Stimulated activated CD4-positive, alpha-beta T cell treated with anti-CD3 and anti-CD28 coated beads, Interleukin-15, amount 100 ng/mL, for 1 hour (primary cell): ENCODE measurements at regions not wholly inside any gene's neighbourhood (a gene's known extent, or its start where the extent isn't known, plus 50 kb on each side); places are given as distances from the start of the nearest gene placed in this dataset.

Source experiments
- DNase-seq, 2 donors: peaks; one replicate each; pipeline ENCODE4 v3.0.0-alpha.2; 2020; ENCODE audit warnings: low read depth in 1 of 2, low spot score in 1 of 2

DNA sequence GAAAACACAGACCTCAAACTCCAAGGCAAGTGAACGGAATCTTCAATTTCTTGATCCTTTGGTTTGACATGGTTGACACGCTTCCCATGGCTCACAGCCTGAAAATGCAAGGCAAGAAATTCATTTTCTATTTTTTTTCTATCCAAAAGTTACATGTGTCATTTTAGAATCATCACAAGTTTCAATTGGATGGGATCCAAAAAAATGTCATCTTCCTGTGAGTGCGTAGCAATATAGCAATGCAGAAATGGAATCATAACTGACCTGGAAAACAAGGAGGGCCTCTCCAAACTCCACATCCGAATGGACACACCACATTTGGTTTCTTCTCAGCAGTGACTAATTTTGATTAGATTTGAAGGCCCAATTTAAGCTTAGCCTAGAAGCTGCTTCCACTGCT lies 175.8 kb upstream of the ATP11B start:
- DNase-seq, result no peak

DNA sequence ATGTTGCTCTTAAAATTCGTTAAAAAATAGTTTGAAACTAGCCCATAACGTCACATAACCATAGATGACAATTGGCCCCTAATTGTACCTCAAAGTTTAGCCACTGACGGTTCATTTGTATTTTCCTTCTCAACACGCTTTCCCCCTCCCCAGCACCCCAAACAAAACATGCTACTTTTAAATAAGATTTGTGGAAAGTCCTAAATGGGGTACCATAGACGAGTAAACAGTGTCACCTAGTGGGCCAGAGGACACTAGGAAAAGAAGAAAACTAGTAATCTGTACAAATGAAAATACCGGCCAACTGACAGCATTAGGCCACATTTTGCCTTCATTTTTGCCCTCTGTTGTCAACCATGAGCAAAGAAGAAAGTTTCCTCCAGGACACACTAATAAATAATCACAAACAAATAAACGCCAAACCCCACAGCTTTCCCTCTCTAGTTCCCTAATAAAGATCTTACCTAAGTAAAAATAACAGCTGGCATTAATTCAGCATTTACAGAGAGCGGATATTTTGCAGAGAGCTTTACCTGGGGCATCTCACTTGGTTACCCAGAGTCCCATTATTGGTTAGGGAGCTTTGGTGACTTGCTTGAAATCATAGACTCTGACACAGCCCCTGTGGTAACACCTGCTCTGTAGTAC lies 175.1 kb upstream of the ATP11B start:
- DNase-seq, result no peak

DNA sequence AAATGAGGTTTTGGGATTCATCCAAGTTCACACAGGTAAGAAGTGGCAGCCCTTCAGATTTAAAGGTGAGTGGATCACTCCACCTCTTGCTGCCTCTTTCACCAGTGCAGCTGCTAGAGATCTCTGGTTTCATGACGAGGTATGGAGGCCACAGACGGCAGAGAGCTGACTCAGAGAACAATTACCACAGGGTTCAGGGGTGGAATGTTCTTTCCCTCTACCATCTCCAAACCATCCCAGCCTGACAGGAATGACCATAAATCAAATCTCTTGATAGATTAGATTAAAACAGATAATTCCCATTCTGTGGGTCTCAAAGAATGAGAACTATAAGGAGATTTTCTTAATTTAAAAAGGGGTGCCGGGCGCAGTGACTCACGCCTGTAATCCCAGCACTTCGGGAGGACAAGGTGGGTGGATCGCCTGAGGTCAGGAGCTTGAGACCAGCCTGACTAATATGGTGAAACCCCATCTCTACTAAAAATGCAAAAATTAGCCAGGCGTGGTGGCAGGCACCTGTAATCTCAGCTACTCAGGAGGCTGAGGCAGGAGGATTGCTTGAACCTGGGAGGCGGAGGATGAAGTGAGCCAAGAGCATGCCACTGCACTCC lies 174.2 kb upstream of the ATP11B start:
- no peak for DNase-seq

DNA sequence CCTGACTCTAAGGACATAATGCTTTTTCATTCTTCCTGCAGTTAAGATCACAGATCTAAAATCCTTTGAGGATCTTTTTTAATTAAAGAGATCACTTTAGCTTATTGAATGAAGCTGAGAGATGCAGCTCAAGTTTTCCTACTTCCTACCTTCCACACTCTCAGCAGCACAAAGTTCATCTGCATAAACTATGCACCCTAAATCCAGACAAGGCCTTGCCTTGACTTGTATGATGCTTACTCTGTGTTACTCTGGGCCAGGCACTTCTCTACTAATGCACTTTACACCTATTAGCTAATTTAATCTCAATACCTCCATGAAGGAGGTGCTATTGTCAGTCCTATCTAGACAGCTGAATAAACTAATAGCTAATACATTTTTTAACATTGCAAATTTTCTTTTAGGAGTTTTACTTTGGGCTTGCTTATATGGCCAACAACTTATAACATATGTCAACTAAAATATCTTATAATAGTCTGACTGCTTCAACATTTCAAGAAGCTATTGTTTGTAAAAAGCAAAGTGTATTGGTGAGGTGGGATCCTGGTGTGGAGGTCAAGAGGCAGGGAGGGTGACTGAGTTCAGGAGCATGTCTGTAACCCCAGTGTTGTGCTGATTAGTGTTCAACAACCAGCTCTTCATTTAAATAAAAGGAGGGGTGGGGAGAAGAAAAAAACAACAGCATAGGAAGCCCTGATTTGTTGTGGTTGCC lies 172.4 kb upstream of the ATP11B start:
- DNase-seq, result no peak

DNA sequence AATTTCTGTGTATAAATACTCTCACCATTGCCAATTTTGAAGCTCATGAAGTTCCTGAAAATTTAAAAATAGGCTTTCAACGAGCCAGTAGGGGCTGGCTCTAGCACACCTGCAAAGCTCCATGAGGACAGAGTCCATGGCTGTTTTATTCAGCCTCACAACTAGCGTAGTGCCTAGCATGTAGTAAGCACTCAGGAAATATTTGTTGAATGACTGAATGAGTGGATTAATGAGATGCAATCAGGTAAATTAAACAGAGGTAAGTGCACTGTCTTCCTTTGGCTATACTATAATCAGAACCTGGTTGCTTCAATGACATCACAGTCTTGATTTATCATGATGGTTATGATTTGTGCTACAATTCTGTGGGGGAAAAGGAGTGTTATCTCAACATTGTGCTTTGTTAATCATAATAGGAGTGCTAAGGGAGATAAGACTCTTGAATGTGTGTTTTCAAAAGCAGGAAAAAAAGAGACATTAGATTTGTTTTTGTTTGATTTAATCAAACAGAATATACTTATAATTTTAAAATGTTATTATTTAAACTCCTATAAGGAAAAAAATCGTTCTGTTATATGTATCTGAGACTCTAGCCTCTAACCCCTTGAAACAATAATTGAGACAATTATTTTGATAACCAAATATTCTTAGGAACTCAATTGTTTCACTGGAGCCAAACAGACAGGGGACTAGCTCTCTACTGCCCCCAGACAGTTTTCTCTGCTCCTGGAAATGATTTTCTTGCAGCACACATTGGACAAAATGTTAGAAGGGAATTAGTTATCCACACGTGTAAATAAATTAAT lies 171.7 kb upstream of the ATP11B start:
- DNase-seq, result no peak

DNA sequence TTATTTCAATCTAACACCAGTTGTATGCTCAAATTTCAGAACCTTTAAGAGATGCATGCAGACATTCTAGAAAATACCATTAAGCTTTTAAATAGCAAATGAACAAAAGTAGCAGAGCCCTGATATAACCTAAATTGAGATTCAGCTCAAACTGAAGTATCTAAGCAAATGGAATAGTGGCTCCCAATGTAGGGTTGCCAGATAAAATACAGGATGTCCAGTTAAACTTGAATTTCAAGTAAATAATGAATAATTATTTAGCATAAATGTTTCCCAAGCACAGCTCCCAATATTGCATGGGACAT lies 171.1 kb upstream of the ATP11B start:
- DNase-seq, result no peak

GRCh38 chr3:182626484-182627467 lies 166.5 kb upstream of the ATP11B start:
- DNase-seq, result no peak

DNA sequence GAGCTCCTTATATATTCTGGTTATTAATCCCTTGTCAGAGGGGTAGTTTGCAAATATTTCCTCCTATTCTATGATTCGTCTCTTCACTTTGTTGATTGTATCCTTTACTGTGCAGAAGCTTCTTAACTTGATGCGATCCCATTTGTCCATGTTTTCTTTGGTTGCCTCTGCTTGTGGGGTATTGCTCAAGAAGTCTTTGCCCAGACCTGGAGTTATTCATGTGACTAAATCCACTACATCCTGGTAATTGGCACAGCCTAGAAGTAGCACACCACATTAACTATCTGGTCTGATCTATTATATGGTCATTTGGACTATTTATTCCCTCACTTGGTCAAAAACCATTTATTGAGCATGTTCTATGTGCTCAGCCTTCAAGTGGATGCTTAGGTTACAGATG lies 164.8 kb upstream of the ATP11B start:
- DNase-seq, result no peak

- no peak for DNase-seq
Measured at GRCh38 chr3:182629521-182629920, 163.8 kb upstream of the ATP11B start.

DNA sequence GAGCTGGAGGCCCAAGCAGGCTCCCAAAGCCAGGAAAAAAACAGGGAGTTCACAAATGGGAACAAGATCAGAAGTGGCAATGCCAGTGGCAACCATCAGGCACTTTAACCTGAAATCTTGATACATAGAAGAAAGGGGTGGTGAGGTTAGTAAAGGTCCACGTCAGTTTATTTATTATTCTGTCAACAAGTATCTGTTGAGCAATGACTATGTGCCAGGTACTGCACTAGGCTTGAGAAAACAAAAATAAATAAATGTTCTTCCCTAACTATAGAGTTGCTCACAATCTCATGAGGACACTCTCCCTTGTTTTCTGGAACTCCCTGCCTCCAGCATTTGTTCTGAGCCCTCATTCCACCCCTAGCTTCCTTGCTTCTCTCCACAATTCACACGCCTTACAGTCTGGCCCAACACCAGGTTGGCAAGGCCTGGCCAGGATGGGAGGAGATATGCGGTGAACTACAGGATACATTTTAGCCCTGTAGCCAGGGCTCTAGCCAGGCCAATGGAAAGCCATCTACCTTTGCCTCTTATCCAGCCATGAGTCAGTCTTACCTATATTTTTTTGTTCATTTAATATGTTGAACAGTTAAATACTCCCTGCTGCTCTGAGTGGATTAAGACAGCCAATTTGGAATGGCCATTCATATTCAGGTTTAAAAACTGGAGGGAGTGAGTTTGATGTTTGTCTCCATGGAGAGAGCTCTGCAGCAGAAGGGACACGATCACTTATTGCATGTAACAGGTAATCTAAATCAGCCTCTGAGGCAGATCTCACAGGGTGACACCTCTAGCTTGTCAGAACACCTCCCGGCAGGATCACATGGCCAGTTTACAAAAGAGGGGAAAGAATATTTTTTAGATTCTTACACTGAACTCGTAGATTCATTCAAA lies 161.9 kb upstream of the ATP11B start:
- DNase-seq, result no peak

DNA sequence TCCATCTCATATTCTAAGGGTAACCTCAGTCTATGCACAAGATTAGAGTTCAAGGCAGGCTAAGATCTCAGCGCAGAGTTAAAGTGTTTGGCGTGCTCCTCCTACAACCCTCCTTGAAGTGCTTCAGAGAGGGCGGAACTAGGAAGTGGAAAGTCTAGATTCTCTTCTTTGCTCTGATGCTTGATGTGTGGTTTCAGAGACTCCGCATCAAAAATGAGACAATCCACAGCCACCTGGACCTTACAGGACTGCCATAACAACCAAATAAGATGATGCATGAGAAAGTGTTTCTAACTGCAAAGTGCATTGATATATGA lies 161.3 kb upstream of the ATP11B start:
- no peak for DNase-seq

- no peak for DNase-seq
Measured at GRCh38 chr3:182633186-182633585, 160.1 kb upstream of the ATP11B start.

GRCh38 chr3:182636646-182637045 lies 156.7 kb upstream of the ATP11B start:
- DNase-seq, result no peak

- DNase-seq, result no peak
Measured at GRCh38 chr3:182637350-182638110, 155.8 kb upstream of the ATP11B start.

DNA sequence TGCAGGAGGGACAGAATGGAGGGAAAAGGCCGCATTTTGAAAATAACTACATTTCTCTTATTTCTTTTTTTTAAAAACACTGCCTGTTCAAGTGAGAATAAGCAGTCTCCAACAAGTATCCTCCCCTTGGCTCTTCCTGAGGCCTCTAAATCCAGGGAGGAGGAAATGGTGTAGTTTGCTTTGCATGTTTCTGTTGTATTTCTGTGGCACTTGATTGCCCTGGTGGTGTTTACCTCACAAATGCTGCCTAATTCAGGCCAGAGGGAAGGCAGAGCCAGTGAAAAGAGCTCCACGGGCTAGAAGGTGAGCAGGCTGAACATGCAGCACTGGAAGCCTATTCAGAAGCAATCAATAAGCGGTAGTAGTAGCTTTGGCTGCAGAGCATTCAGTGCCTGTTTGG lies 149.3 kb upstream of the ATP11B start:
- no peak for DNase-seq

DNA sequence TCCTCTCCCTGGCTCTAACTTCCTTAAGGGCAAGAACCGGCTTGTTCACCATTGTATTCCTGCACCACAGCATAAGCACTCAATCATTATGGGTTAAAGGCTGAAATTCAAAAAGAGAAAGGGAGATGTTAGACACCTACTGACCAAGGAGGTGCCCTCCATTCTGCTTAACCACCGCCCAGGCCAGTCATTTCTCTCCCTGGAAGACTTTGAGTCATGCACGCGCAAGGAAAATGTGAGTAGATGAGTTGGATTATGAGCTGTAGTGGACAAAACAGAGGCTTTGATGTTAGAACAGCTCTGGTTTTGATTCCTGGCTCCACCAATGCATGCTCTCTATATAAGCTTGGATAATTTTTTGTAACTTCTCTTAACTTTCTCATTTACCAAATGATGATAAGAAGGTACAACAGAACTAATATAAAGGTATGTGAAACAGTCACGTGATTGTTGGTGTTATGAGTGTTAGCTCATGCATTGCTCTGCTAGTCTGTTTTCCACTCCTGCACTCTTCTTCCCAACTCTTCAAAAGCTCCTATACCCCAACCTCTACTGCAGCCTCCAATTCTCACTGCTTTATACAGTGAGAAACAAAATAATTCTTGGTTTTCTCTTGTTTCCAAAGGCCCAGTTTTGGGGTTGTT lies 148.4 kb upstream of the ATP11B start:
- no peak for DNase-seq

DNA sequence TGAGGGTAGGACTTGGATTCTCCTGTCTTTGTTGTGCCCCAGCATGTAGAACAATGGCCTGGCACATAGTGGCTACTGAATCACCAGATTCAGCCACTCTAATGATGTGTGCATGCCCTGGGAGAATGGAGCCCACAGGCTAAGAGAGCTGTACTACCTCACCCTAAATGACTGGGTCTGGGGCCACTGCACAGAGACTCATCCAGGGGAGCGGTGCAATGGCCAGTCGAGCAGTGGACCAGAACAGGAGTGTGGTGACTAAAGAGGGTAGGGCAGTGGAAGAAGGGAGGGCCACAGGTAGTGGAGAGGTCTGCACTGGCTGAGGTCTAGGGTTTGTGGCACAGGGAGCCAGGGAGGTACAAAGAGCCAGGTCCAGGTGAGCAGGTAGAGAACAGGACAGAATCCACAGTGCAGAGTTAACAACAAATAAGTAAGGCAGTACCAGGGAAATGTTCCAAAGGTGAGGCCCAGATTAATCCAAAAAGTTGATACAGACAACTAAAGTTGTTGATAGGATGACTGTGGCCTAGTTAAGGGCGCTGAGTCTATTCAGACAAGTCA lies 142.7 kb upstream of the ATP11B start:
- DNase-seq, result no peak

GRCh38 chr3:182651461-182651860 lies 141.8 kb upstream of the ATP11B start:
- no peak for DNase-seq
